Fibroblast of skin of right biceps (primary cell): ENCODE measurements at regions not wholly inside any gene's neighbourhood (a gene's known extent, or its start where the extent isn't known, plus 50 kb on each side); places are given as distances from the start of the nearest gene placed in this dataset.
"Not testable (repeated sequence)": the region's sequence is repeated elsewhere in the genome, so short reads cannot be mapped to it uniquely, and the experiment has no call there.

Experiments used
- DNase-seq: peaks from one replicate; pipeline ENCODE4 v3.0.0-alpha.2; 2013

- no peak for DNase-seq
These were observed 50.3 kb upstream of the CABCOCO1 start for GRCh38 chr10:61612450-61612849.

DNA sequence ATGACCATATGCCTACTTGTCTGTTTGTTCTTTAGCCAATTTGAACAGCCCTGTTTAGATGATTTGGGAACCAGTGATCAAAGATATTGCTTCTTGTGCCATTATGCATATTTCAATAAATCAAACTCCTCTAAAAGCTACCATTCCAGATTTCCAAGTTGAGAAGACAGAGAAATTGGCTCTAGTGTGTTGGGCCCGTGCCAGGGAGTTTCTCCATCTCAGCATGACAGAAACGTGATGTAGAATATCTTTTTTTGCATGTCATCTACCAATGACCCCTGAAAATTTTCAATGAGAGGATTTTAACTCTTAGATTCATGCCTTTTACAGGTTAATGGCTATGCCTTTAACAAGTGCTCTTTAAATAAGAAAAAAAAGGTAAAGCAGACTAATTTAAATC lies 50.7 kb upstream of the CABCOCO1 start:
- no peak for DNase-seq

DNA sequence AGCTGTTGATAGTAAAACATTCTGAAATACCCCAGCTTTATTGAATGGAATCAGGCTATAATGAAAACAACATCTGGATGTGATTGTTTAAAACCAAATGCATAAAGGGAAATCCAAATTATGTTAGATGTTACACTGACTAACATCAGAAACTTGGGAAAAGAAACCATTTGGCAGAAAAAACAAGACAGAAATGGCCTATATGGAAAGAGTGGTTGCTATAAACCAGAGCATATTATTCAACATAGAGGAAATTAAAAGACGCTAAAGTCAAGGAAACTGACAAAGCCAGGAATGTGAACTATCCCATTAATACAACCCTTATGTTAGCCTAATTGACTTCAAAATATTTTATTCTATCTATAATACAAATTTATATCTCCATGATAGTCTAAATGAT lies 53.0 kb upstream of the CABCOCO1 start:
- DNase-seq, result peak; percentile 46

DNA sequence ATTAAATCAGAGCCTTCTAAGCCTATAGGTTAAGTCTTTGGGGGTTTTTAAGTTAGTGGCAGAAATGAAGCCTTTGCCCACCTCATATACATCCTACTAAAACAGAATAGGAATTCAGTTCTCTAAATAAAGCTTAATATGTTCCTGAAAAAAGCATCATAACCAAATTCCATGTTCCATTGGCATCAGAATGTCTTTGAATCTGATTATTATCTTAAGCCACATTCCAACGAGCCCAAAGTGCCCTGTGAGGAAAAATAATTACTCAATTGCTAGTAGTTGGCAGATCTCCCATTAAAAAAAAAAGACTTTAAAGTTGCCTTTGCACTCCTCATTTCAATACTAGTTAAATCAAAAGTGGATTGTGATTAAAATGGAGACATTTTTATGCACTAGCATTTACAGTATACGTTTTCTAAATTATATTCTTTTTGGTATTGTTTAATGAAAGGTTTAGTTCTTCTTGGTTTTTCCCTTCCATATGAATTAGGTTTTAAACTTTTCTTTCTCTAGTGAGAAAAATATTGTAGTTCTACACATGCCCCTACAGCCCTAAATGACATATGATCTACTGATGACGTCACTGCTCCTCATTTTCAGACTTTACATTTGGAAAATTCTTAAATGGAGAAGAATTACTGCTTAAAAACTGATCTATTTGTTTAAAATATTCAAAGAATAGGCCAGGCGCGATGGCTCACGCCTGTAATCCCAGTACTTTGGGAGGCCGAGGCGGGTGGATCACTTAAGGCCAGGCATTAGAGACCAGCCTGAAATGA lies 54.3 kb upstream of the CABCOCO1 start:
- peak; percentile 44 for DNase-seq

GRCh38 chr10:61606959-61607907 lies 55.5 kb upstream of the CABCOCO1 start:
- no peak for DNase-seq

GRCh38 chr10:61605221-61605620 lies 57.5 kb upstream of the CABCOCO1 start:
- no peak for DNase-seq

DNA sequence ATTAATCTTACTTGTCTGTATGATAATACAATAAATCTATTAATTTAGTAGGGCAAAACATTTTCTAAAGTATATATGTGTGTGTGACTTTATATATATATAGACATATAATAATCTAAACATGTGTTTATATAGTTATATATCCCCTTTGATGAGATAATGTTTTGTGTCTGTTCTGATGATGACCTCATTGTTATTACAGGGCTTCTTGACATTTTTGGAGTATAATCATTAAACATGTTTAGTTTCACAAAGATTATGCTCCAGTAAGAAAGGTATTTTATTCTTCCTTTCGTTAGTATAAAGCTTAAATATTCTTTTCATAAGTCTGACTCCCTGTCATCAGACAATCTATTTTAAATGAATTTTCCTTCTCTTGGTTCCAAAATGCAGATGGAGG lies 62.3 kb upstream of the CABCOCO1 start:
- DNase-seq, result no peak

- no peak for DNase-seq
These were observed 68.3 kb upstream of the CABCOCO1 start for GRCh38 chr10:61594430-61594829.

DNA sequence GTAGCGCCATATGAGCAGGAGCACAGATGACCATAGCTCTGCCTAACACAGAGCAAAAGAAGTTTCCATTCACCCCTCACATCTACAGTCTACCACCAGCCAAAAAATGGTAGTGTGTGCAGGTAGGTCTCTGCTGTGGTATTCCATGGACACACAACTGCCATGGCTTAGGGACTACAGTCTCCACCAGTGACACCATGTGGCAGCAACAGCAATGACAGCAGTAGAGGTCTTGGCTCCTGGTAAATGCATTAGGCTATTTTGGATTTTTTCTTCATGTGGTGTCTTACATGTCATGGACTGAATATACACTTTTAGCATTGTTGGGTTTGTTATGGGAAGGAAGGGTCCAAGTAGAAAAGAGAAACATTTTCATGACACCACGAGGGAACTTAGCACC lies 70.1 kb upstream of the CABCOCO1 start:
- DNase-seq, result peak; percentile 31

- DNase-seq, result peak; percentile 14
These were observed 73.0 kb upstream of the CABCOCO1 start for GRCh38 chr10:61589547-61590243.

DNA sequence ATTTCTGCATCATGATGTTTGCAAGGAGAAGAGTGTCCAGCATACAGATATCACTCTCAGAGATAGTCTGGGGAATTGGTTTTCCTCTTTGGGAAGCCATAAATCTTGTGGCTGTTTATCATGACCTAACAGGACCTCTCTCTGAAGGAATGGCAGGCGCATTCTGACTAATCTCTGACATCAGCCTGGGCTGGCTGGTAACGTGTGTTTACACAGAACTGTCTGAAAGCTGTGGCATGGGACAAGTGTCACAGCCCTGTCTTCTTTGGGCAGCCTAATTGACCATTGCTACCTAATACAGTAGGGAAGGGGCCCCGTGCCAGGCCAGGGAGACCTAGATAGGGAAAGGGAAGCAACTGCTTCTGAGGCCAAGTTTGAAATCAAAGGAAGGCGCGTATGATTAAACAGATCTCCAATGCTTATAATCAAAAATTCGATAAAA lies 73.9 kb upstream of the CABCOCO1 start:
- peak; percentile 44 for DNase-seq

DNA sequence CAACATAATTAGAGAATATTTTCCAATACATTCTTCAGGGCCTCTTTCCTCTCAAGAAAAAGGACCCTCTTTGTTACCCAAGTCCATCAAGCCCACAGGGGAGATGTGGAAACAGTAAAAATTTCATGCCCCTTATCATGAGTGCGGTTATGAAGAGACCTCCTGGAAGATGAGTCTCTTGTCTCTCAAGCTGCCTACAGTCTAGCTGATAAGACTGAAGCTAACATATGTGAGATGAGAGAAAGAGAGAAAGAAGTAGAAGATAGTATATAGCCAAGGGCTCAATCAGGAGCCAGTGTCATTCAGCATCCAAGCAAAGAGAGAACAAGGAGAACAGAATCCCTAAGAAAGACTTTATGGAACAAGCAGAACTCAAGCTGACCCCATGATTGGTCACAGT lies 75.9 kb upstream of the CABCOCO1 start:
- no peak for DNase-seq

- DNase-seq, result no peak
These were observed 82.1 kb upstream of the CABCOCO1 start for GRCh38 chr10:61580608-61581007.

DNA sequence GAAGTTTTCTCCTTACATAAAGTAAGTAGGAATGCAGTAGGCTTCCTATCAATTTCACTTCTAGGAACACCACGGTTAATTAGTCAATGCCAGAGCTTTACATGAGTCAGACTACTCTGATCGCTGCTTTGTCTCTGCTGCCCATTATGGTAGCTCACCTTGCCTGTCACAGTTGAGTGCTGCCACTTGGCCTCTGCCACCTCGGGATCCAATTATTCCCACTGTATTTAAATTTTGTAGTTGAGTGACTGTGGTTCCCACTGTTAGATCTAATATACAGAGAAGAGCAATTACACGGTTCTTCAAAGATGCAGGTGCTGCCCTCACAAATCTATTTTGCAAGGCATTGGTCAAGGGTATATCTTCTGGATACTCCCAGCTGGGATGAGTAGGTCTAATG lies 92.5 kb upstream of the CABCOCO1 start:
- not testable (repeated sequence) for DNase-seq

DNA sequence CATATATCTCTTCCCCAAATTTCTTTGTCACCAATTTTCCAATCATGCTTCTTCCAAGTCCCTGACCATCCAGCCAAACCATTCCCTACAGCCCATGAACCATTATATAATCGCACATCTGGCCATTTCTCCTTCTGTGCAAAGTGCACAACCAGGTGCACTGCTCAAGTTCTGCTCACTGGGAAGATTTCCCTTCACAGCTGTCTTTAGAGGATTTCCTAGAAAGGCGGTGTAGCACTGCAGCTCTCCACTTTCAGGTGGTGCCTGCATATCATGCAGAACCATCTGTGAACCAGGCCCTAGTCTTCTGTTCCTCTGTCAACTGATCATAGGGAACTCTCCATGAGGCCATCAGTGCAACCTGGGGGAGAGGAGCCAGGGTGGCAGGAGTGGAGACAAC lies 95.0 kb upstream of the CABCOCO1 start:
- DNase-seq, result no peak

- DNase-seq, result no peak
These were observed 96.7 kb upstream of the CABCOCO1 start for GRCh38 chr10:61565819-61566560.

GRCh38 chr10:61564444-61564843 lies 98.3 kb upstream of the CABCOCO1 start:
- DNase-seq, result no peak

GRCh38 chr10:61559615-61560014 lies 103.1 kb upstream of the CABCOCO1 start:
- no peak for DNase-seq

DNA sequence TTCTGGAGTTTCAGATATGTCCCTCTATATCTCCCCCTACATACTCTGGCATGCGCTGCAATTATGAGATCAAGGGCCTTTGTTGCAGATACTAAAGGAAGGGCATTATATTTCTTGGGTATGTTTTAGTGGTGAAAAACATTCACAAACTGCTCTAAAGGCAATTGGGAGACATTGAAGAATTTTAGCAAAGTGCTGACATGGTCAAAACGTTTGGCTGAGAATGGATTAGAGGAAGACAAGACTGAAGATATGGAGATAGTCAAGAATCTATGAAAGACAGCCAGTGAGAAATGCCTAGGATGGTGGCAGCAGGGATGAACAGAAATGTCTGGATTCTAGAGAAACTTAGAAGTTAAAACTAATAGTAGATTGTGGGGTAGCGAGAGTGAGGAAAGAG lies 104.5 kb upstream of the CABCOCO1 start:
- no peak for DNase-seq

GRCh38 chr10:61554925-61555324 lies 101.7 kb upstream of the TMEM26 start:
- no peak for DNase-seq

- no peak for DNase-seq
These were observed 96.7 kb upstream of the TMEM26 start for GRCh38 chr10:61549861-61550260.

- no peak for DNase-seq
These were observed 95.2 kb upstream of the TMEM26 start for GRCh38 chr10:61548364-61548763.

- DNase-seq, result no peak
These were observed 94.1 kb upstream of the TMEM26 start for GRCh38 chr10:61547297-61547696.
